Endothelial cell of umbilical vein (primary cell): ENCODE measurements at regions not wholly inside any gene's neighbourhood (a gene's known extent, or its start where the extent isn't known, plus 50 kb on each side); places are given as distances from the start of the nearest gene placed in this dataset.

ENCODE experiments used
- BruUV-seq: library from RNA; stranded (reverse); fragments of 400-500 nt; replicated peaks from 2 replicates; lab custom pipeline; 2021; lab: Mats Ljungman, UMichigan
- CTCF ChIA-PET: fragments of 300-600, 350-600 bp; sonication (Branson Sonifier 250); formaldehyde crosslinking; loops from one replicate; lab custom pipeline; 2021; ENCODE audit warnings: antibody characterized with exemption, inconsistent platforms; lab: Charles Lee
- POLR2A ChIA-PET: fragments of 300-600, 350-600 bp; sonication (Branson Sonifier 250); formaldehyde crosslinking; loops from one replicate; lab custom pipeline; 2021; ENCODE audit warnings: antibody characterized with exemption, inconsistent platforms; lab: Charles Lee
- DNase-seq: peaks from one replicate; pipeline ENCODE4 v3.0.0-alpha.2; 2011; ENCODE audit warnings: low read depth, low spot score
- FAIRE-seq: peaks from 2 replicates; lab custom pipeline; 2011; peaks lifted over from hg19 to GRCh38; lab: Jason Lieb, UNC
- H2AFZ ChIP-seq: 2 replicates; pipeline ENCODE4 v1.6.0; 2012; ENCODE audit warnings: low read depth, low read length, control low read depth, inconsistent platforms
- H3K27ac ChIP-seq: 2 replicates; pipeline ENCODE4 v1.5.1; 2011; ENCODE audit warnings: low read depth, mild to moderate bottlenecking, control low read depth, low read length, moderate library complexity; ENCODE audit not compliant: insufficient read depth
- H3K27me3 ChIP-seq, 2 experiments: 2 replicates each; pipeline versions ENCODE4 v1.6.0 to v1.6.1; 2011; ENCODE audit warnings: low read length in 2 of 2, mixed read lengths in 1 of 2; ENCODE audit not compliant: control insufficient read depth in 2 of 2, insufficient read depth in 2 of 2
- H3K36me3 ChIP-seq, 2 experiments: 2 replicates in 1 of 2; 3 replicates in 1 of 2; pipeline ENCODE4 v1.5.1; 2011; ENCODE audit warnings: low read length in 2 of 2, mild to moderate bottlenecking in 1 of 2, moderate library complexity in 1 of 2; ENCODE audit not compliant: control insufficient read depth in 2 of 2, insufficient read depth in 2 of 2; ENCODE audit errors: extremely low read depth in 1 of 2
- H3K4me1 ChIP-seq: 3 replicates; pipeline ENCODE4 v1.5.1; 2011; ENCODE audit warnings: mild to moderate bottlenecking, low read length; ENCODE audit not compliant: control insufficient read depth, insufficient read depth; ENCODE audit errors: extremely low read depth
- H3K4me2 ChIP-seq: 2 replicates; pipeline ENCODE4 v1.6.1; 2011; ENCODE audit warnings: low read length, control low read depth, mixed read lengths; ENCODE audit not compliant: insufficient read depth
- H3K4me3 ChIP-seq, 3 experiments: fragments of 200-600 bp in 1 of 3; sonication (generic), shearing (Covaris generic) in 1 of 3; replicated peaks in 1 of 3; 2 replicates each; pipeline ENCODE4 v1.5.1; 2011 to 2016; ENCODE audit warnings: control low read depth in 3 of 3, low read length in 3 of 3, mild to moderate bottlenecking in 2 of 3, inconsistent platforms in 1 of 3, low read depth in 1 of 3, moderate library complexity in 1 of 3; ENCODE audit not compliant: insufficient read depth in 1 of 3
- H3K79me2 ChIP-seq: 2 replicates; pipeline ENCODE4 v1.6.0; 2012; ENCODE audit warnings: low read length, inconsistent platforms; ENCODE audit not compliant: control insufficient read depth, insufficient read depth
- H3K9ac ChIP-seq: replicated peaks from 2 replicates; pipeline ENCODE3; 2011; ENCODE audit warnings: low read length, control low read depth; ENCODE audit not compliant: insufficient read depth; ENCODE audit errors: extremely low read depth
- H3K9me1 ChIP-seq: replicated peaks from 3 replicates; pipeline ENCODE4 v1.6.0; 2011; ENCODE audit warnings: mild to moderate bottlenecking, low read length; ENCODE audit not compliant: control insufficient read depth, insufficient read depth; ENCODE audit errors: extremely low read depth
- H3K9me3 ChIP-seq: replicated peaks from 2 replicates; pipeline ENCODE4 v1.5.1; 2012; ENCODE audit warnings: low read length, inconsistent platforms; ENCODE audit not compliant: control insufficient read depth, insufficient read depth
- H4K20me1 ChIP-seq: replicated peaks from 2 replicates; pipeline ENCODE3; 2011; ENCODE audit warnings: mild to moderate bottlenecking, low read length; ENCODE audit not compliant: control insufficient read depth, insufficient read depth; ENCODE audit errors: extremely low read depth
- CTCF ChIP-seq, 2 donors: IDR thresholded peaks; 1 replicate in 1 of 2; 2 replicates in 1 of 2; pipeline ENCODE4 v1.5.1; 2011; ENCODE audit warnings: low read length in 2 of 2, mild to moderate bottlenecking in 2 of 2, moderate library complexity in 2 of 2, control low read depth in 1 of 2, inconsistent platforms in 1 of 2, low read depth in 1 of 2; ENCODE audit not compliant: insufficient read depth in 1 of 2; ENCODE audit errors: extremely low read depth in 1 of 2
- EZH2 ChIP-seq: IDR thresholded peaks from 2 replicates; pipeline ENCODE4 v1.6.1; 2012; ENCODE audit warnings: borderline replicate concordance, low read depth, mild to moderate bottlenecking, moderate library complexity, low read length, inconsistent platforms; ENCODE audit not compliant: severe bottlenecking
- FOS ChIP-seq: IDR thresholded peaks from 2 replicates; pipeline ENCODE4 v1.6.1; 2011; ENCODE audit warnings: mild to moderate bottlenecking, low read length, moderate library complexity, borderline replicate concordance; ENCODE audit not compliant: insufficient read depth
- GATA2 ChIP-seq: IDR thresholded peaks from 2 replicates; pipeline ENCODE4 v1.7.0; 2011; ENCODE audit warnings: low read depth, mild to moderate bottlenecking, moderate library complexity, mixed read lengths, low read length; ENCODE audit not compliant: insufficient read length, insufficient read depth
- JUN ChIP-seq: IDR thresholded peaks from 2 replicates; pipeline ENCODE4 v1.6.1; 2011; ENCODE audit warnings: borderline replicate concordance, low read depth; ENCODE audit not compliant: insufficient read length, insufficient read depth
- MYC ChIP-seq: IDR thresholded peaks from one replicate; pipeline ENCODE4 v1.6.1; 2011; ENCODE audit warnings: mild to moderate bottlenecking, low read depth, low read length
- POLR2A ChIP-seq: IDR thresholded peaks from 2 replicates; pipeline ENCODE4 v1.6.1; 2012; ENCODE audit warnings: low read depth, mild to moderate bottlenecking, control low read depth, low read length
- POLR2AphosphoS5 ChIP-seq: IDR thresholded peaks from 2 replicates; pipeline ENCODE4 v1.6.1; 2012; ENCODE audit warnings: low read depth, mild to moderate bottlenecking, control low read depth, low read length, moderate library complexity; ENCODE audit not compliant: insufficient read depth
- dilution Hi-C: fragments of 300-500 bp; cut with MboI; formaldehyde crosslinking; loops from one replicate; pipeline ENCODE4 v1.15.0; 2019; ENCODE audit warnings: low sequenced_read_pairs; ENCODE audit not compliant: extremely low pct_ligation_motif_present
- intact Hi-C: fragments of 100-400 bp; cut with micrococcal nuclease; formaldehyde crosslinking; loops from one replicate; pipeline ENCODE4 v1.10.0; 2022
- TF ChIP-seq, protein P1 (sequence below): IDR thresholded peaks from 2 replicates; pipeline ENCODE4 v1.6.1; 2011; ENCODE audit not compliant: insufficient read depth, insufficient read length

GRCh38 chr12:83468988-83469908 is 782.5 kb downstream of the TMTC2 start:
- H4K20me1 ChIP-seq = no peaks in the 10 kb centered on the region
- ChIA-PET CTCF (no interaction called here), POLR2A (no interaction called here)
- TF ChIP-seq EZH2 = no peak
- FAIRE-seq (no peak), DNase-seq (no peak)
- no peaks in the 10 kb centered on the region for H3K9me1 ChIP-seq
- intact Hi-C loops = no loop called here
- H2AFZ ChIP-seq = no peak overlapping the region
- no peaks in the 10 kb centered on the region for H3K36me3 ChIP-seq
- H3K4me2 ChIP-seq = no peak overlapping the region
- no TSS peak for BruUV-seq
- H3K27me3 ChIP-seq = no peaks in the 10 kb centered on the region
- no peaks in the 10 kb centered on the region for H3K79me2 ChIP-seq
- no peaks in the 10 kb centered on the region for H3K4me1 ChIP-seq
- no peaks in the 10 kb centered on the region for H3K9me3 ChIP-seq
- H3K4me3 ChIP-seq = no peak overlapping the region
- dilution Hi-C loops = no loop called here
- no peak overlapping the region for H3K9ac ChIP-seq
- H3K27ac ChIP-seq = no peak overlapping the region

DNA sequence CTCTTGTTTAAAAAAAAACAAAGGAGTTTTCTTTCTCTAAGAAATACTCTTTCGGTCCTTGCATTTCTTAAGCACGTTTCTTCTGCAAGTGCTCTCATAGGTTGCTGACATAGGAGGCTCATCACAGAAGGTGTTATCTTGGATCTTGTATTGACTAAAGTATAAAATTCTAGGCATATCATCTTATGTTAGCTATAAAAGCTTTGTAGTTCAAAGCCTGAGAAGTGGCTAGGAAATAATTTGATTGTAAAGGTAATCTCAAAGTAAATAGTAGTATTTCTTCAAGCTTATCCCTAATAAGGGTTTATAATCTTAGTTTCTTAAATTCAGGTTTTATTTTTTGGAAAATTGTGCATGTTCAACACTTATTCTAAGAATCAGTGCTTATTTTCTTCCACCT is 778.9 kb downstream of the TMTC2 start:
- Histone ChIP-seq H4K20me1 (no peaks in the 10 kb centered on the region), H3K36me3 (no peaks in the 10 kb centered on the region), H3K9ac (no peak overlapping the region), H3K27ac (no peak overlapping the region), H3K4me3 (no peak overlapping the region), H3K9me3 (no peaks in the 10 kb centered on the region), H3K4me1 (no peaks in the 10 kb centered on the region), H2AFZ (no peak overlapping the region), H3K9me1 (no peaks in the 10 kb centered on the region), H3K4me2 (no peak overlapping the region), H3K79me2 (no peaks in the 10 kb centered on the region), H3K27me3 (no peaks in the 10 kb centered on the region)
- no TSS peak for BruUV-seq
- ChIA-PET CTCF (no interaction called here), POLR2A (no interaction called here)
- FAIRE-seq = no peak
- dilution Hi-C loops (no loop called here), intact Hi-C loops (no loop called here)
- TF ChIP-seq JUN = no peak
- TF ChIP-seq, protein P1, sequence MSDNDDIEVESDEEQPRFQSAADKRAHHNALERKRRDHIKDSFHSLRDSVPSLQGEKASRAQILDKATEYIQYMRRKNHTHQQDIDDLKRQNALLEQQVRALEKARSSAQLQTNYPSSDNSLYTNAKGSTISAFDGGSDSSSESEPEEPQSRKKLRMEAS = no peak
- TF ChIP-seq POLR2A = no peak
- TF ChIP-seq FOS = no peak
- TF ChIP-seq CTCF (IDR thresholded peaks at IDR 0.05; ENCODE audit: extremely low read depth in 1 of 2, insufficient read depth in 1 of 2, low read depth in 1 of 2, low read length in 2 of 2) = no peak
- TF ChIP-seq EZH2 = no peak
- no peak for TF ChIP-seq POLR2AphosphoS5
- TF ChIP-seq GATA2 = no peak
- no peak for TF ChIP-seq MYC
- DNase-seq = no peak
